GM18868 (cell line): ENCODE measurements at regions not wholly inside any gene's neighbourhood (a gene's known extent, or its start where the extent isn't known, plus 50 kb on each side); places are given as distances from the start of the nearest gene placed in this dataset.
"Not testable (repeated sequence)": the region's sequence is repeated elsewhere in the genome, so short reads cannot be mapped to it uniquely, and the experiment has no call there.

Source experiments
- ATAC-seq: cut with Tn5 transposase; IDR thresholded peaks from one replicate; pipeline ENCODE4 v1.9.1; 2021; ENCODE audit warnings: mild to moderate bottlenecking, moderate library complexity; ENCODE audit not compliant: unreplicated experiment

GRCh38 chr6:105745464-105746129, 340.5 kb upstream of the PRDM1 start:
- no peak for ATAC-seq

- ATAC-seq, result no peak
Observed at GRCh38 chr6:105744815-105745214, 341.3 kb upstream of the PRDM1 start.

- ATAC-seq, result no peak
Observed at GRCh38 chr6:105740946-105741645, 338.2 kb upstream of the PREP start.

- ATAC-seq, result no peak
Observed at GRCh38 chr6:105739764-105740163, 336.9 kb upstream of the PREP start.

DNA sequence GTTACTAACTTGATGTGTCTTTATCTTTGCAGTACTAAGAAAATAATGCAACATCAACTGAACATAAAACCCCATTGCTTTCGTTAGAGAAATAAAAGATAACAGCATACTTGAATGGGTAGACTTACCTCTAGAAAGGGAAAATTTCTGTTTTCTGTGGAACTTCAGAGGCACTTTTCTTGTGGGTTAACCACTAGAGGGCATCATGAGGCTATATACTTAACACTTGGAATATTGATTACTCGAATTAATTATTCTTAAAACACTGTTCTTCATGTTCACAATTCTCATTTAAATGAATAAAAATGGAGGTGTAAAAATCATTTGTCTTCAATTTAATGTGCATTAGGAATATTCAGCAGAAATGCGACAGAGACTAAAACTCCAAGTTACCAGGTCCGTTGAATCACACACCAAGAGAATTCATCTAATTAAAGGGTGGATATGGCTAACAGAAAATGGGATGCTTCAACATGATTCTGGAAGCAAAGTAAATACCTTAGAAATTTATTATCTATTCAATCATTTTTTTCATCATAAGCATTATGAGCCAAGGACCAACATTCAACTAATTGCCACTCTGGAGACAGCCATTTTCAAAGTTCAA, 330.8 kb upstream of the PREP start:
- no peak for ATAC-seq

- no peak for ATAC-seq
Observed at GRCh38 chr6:105728995-105729394, 326.1 kb upstream of the PREP start.

DNA sequence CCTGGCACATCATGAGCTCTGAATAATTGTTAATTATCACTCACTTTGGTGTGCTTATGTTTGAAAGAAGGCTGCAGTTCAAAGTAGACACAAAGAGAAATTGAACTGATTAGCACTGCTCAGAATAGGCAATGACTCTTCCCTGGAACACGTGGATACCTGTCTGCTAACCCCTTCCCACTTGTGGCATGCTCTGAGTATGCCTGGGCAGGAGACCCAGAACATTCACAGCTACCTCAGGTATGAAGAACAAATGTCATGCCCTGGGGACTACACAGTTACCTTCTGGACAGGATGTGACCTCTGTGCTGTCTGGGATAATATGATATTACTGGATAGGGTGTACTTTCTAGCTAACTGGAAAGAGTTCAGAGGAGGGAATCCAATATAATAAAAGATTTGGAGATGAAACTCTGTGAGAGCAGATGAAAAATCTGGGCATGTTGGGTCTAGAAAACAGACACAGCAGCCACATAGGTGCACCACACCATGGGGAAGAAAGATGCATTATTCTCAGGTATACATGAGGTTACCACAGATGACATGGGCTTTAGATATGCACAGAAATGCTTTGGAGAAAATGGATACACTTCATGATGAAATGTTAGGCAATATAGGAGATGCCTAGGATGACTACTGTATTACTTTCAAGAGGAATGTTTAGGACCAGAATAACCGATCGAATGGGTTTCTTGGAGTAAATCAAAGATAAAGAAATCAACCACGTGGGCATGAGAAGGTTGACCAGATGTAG, 324.2 kb upstream of the PREP start:
- ATAC-seq, result no peak

GRCh38 chr6:105714846-105715245, 312.0 kb upstream of the PREP start:
- ATAC-seq, result no peak

- ATAC-seq, result no peak
Observed at GRCh38 chr6:105713474-105714118, 310.7 kb upstream of the PREP start.

- no peak for ATAC-seq
Observed at GRCh38 chr6:105711216-105711615, 308.3 kb upstream of the PREP start.

- ATAC-seq, result no peak
Observed at GRCh38 chr6:105705608-105706007, 302.7 kb upstream of the PREP start.

DNA sequence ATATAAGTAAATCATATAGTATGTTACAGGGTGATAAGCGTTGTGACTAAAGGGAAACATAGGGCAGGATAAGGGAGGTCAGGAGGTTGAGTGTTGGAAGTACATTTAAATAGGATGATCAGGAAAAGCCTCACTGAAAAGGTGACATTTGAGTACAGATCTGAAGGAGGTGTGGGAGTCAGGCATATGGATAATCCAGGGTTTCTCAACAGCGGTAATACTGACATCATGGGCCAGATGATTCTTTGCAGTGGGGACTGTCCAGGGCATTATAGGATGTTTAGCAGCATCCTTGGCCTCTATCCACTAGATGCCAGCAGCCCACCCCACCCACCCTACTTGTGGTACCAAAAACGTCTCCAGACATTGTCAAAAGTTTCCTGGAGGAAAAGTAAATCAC, 292.6 kb upstream of the PREP start:
- no peak for ATAC-seq

GRCh38 chr6:105692613-105693215, 289.8 kb upstream of the PREP start:
- ATAC-seq, result no peak

- ATAC-seq, result no peak
Observed at GRCh38 chr6:105691971-105692370, 289.1 kb upstream of the PREP start.

GRCh38 chr6:105691081-105691480, 288.2 kb upstream of the PREP start:
- ATAC-seq, result no peak

GRCh38 chr6:105688573-105688972, 285.7 kb upstream of the PREP start:
- ATAC-seq, result no peak

- ATAC-seq, result not testable (repeated sequence)
Observed at GRCh38 chr6:105686793-105687192, 283.9 kb upstream of the PREP start.

DNA sequence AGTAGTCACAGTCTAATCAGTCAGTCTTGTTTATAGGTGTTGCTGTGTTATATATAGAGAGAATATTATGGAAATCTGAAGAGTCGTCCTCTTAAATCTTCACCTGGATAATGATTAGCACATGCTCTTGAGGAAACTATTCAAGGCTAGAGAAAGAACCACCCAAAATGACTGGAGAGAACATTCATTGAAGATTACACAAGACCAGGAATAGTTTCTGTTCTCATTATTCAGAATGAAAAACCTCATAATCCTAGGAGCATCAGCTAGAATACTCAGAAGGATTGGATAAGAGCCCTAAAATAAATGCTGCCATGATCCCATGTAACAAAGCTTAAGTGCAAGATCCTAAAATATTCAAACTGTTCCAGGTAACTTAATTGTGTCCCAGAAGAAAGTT, 278.2 kb upstream of the PREP start:
- ATAC-seq, result no peak

GRCh38 chr6:105680131-105680530, 277.2 kb upstream of the PREP start:
- ATAC-seq, result no peak

DNA sequence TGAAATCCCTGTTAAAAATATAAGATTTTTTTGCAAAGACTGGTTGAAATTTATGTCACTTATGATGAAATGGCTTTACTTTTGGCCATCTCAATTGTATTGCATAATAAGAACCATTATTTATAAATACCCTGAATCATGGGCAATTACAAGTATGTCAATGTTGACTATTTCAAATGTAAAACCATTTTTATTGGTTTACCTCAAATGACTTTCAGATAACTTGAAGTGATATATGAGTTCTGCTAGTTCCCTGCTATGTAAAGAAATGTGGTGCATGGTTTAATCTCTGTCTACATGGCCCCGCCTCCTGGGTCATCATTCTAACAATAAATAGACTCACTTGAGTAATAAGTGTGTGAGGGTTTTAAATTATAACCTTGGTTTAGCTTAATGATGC, 275.6 kb upstream of the PREP start:
- no peak for ATAC-seq
